ENCODE measurements at regions not wholly inside any gene's neighbourhood (a gene's known extent, or its start where the extent isn't known, plus 50 kb on each side); places are given as distances from the start of the nearest gene placed in this dataset.

- DNase-seq = no peak
Observed at GRCh38 chr9:108600896-108601295, 254.9 kb downstream of the ACTL7B start.

GRCh38 chr9:108599571-108599970 is 256.2 kb downstream of the ACTL7B start:
- DNase-seq = no peak

- no peak for DNase-seq
Observed at GRCh38 chr9:108591121-108591520, 264.7 kb downstream of the ACTL7B start.

GRCh38 chr9:108588246-108588645 is 267.5 kb downstream of the ACTL7B start:
- DNase-seq = peak; percentile 21 to 56 (median 45)

- peak in 2 of 4 experiments; percentile 19 to 34 for DNase-seq
Observed at GRCh38 chr9:108586471-108587139, 269.2 kb downstream of the ACTL7B start.

GRCh38 chr9:108584860-108585259 is 270.9 kb downstream of the ACTL7B start:
- DNase-seq = no peak

GRCh38 chr9:108582726-108583125 is 273.1 kb downstream of the ACTL7B start:
- peak in 2 of 4 experiments; percentile 7 to 19 for DNase-seq

- peak; percentile 35 to 70 (median 53) for DNase-seq
Observed at GRCh38 chr9:108579757-108580439, 275.9 kb downstream of the ACTL7B start.

GRCh38 chr9:108575276-108575675 is 280.5 kb downstream of the ACTL7B start:
- DNase-seq = no peak

GRCh38 chr9:108569624-108570023 is 286.2 kb downstream of the ACTL7B start:
- peak; percentile 27 to 56 (median 38) for DNase-seq

- DNase-seq = no peak
Observed at GRCh38 chr9:108568093-108568492, 287.7 kb downstream of the ACTL7B start.

GRCh38 chr9:108567571-108567970 is 288.2 kb downstream of the ACTL7B start:
- DNase-seq = no peak

- peak; percentile 84 to 92 (median 88) for DNase-seq
Observed at GRCh38 chr9:108565651-108566378, 290.0 kb downstream of the ACTL7B start.

GRCh38 chr9:108562176-108562575 is 293.6 kb downstream of the ACTL7B start:
- no peak for DNase-seq

GRCh38 chr9:108559432-108559831 is 296.4 kb downstream of the ACTL7B start:
- no peak for DNase-seq

- DNase-seq = no peak
Observed at GRCh38 chr9:108554831-108555230, 301.0 kb downstream of the ACTL7B start.

GRCh38 chr9:108553111-108553635 is 302.6 kb downstream of the ACTL7B start:
- DNase-seq = peak in 3 of 4 experiments; percentile 31 to 48 (median 41)

- peak in 3 of 4 experiments; percentile 13 to 31 (median 20) for DNase-seq
Observed at GRCh38 chr9:108552459-108553040, 303.2 kb downstream of the ACTL7B start.

GRCh38 chr9:108551030-108551841 is 304.6 kb downstream of the ACTL7B start:
- DNase-seq = no peak

- DNase-seq = no peak
Observed at GRCh38 chr9:108550106-108550505, 305.7 kb downstream of the ACTL7B start.

GRCh38 chr9:108549184-108549583 is 306.6 kb downstream of the ACTL7B start:
- DNase-seq = no peak
